ENCODE measurements at regions not wholly inside any gene's neighbourhood (a gene's known extent, or its start where the extent isn't known, plus 50 kb on each side); places are given as distances from the start of the nearest gene placed in this dataset.

GRCh38 chr7:114156178-114156577 is 237.4 kb upstream of the PPP1R3A start:
- TF ChIP-seq, protein P1, sequence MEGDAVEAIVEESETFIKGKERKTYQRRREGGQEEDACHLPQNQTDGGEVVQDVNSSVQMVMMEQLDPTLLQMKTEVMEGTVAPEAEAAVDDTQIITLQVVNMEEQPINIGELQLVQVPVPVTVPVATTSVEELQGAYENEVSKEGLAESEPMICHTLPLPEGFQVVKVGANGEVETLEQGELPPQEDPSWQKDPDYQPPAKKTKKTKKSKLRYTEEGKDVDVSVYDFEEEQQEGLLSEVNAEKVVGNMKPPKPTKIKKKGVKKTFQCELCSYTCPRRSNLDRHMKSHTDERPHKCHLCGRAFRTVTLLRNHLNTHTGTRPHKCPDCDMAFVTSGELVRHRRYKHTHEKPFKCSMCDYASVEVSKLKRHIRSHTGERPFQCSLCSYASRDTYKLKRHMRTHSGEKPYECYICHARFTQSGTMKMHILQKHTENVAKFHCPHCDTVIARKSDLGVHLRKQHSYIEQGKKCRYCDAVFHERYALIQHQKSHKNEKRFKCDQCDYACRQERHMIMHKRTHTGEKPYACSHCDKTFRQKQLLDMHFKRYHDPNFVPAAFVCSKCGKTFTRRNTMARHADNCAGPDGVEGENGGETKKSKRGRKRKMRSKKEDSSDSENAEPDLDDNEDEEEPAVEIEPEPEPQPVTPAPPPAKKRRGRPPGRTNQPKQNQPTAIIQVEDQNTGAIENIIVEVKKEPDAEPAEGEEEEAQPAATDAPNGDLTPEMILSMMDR (conservative IDR thresholded peaks at IDR 0.05): no peak
- H3K27ac ChIP-seq: no peak overlapping the region

GRCh38 chr7:114155116-114156110 is 236.6 kb upstream of the PPP1R3A start:
- TF ChIP-seq, protein P1 (conservative IDR thresholded peaks at IDR 0.05): no peak
- H3K27ac ChIP-seq: no peak overlapping the region

GRCh38 chr7:114153700-114154099 is 234.9 kb upstream of the PPP1R3A start:
- TF ChIP-seq, protein P1 (conservative IDR thresholded peaks at IDR 0.05): no peak
- no peak overlapping the region for H3K27ac ChIP-seq

DNA sequence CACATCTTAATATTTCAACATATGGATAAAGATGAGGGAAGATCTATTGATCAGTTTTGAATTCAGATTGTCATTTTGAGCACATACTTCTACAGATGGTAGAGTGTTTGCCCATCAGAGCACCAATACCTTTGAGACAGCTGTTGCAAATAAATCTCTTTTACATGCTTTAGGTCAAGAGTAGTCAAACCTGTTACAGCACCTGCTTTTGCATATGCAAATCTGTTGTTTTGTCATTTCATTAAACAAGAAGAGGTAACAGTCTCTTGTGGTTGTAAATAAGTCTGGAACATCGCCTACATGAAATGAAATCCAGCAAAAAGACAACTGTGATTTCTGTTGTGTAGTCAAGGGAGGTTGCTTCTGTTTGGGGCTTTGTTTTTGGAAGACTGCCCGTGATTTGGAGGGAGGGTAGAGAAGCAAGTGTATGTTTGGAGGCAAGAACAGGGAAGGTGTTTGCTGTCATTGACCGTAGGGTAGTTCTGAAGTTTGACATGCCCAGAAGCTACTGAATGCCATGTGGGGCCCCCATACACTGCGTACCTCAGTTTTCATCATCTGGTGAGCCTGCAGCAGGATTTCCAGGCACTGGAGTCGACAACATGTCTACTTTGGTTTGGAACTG is 233.6 kb upstream of the PPP1R3A start:
- no peak overlapping the region for H3K27ac ChIP-seq
- TF ChIP-seq, protein P1 (conservative IDR thresholded peaks at IDR 0.05): no peak

DNA sequence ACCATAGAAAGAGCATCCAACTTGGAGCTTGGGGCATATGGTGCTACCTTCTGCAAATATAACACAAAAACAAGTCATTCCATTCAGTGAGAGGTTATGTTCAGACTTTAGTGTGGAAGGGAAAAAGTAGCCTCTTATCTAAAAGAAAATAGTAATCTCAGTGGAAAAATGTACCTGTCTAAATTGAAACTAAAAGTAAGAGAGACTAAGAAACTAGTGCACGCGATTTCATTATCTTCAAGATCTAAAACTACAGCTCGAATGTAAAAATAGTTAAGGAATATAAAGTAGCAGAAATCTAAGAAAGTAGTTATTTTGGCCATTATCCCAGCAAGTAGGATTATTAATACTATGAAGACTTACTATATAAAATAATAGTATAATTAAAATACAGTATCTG is 233.0 kb upstream of the PPP1R3A start:
- TF ChIP-seq, protein P1 (conservative IDR thresholded peaks at IDR 0.05): no peak
- no peak overlapping the region for H3K27ac ChIP-seq

GRCh38 chr7:114150689-114151088 is 231.9 kb upstream of the PPP1R3A start:
- no peak overlapping the region for H3K27ac ChIP-seq
- TF ChIP-seq, protein P1 (conservative IDR thresholded peaks at IDR 0.05): no peak

GRCh38 chr7:114148779-114149178 is 230.0 kb upstream of the PPP1R3A start:
- TF ChIP-seq, protein P1 (conservative IDR thresholded peaks at IDR 0.05): no peak
- no peak overlapping the region for H3K27ac ChIP-seq
